NCI-H345 (cell line): ENCODE measurements at regions not wholly inside any gene's neighbourhood (a gene's known extent, or its start where the extent isn't known, plus 50 kb on each side); places are given as distances from the start of the nearest gene placed in this dataset.

Experiments
- DNase-seq: peaks from one replicate; lab custom pipeline; 2025; lab: John Stamatoyannopoulos, UW

DNA sequence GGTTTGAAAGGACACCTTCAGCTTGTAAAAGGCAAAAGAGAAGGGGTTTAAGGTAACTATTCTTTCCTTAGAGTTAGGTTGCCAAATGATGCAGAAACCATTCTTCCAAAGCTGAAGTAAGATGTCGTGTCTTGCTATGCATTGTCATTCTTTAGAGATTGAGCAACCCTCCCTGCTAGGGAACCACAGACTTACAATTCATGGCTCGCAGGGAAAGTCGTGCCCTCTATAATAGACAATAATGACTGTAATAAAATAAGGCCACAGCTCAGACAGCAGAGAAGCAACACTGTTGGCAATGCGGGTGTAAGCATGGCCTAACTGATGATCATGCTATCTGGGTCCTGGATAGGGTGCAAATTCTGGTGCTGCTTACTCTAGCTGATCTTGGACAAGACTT lies 129.6 kb upstream of the CDH13 start:
- DNase-seq, result no peak

- no peak for DNase-seq
These were observed 138.3 kb upstream of the CDH13 start for GRCh38 chr16:82488460-82488859.

- DNase-seq, result no peak
These were observed 145.3 kb upstream of the CDH13 start for GRCh38 chr16:82481455-82481854.

GRCh38 chr16:82476786-82477185 lies 150.0 kb upstream of the CDH13 start:
- DNase-seq, result no peak

DNA sequence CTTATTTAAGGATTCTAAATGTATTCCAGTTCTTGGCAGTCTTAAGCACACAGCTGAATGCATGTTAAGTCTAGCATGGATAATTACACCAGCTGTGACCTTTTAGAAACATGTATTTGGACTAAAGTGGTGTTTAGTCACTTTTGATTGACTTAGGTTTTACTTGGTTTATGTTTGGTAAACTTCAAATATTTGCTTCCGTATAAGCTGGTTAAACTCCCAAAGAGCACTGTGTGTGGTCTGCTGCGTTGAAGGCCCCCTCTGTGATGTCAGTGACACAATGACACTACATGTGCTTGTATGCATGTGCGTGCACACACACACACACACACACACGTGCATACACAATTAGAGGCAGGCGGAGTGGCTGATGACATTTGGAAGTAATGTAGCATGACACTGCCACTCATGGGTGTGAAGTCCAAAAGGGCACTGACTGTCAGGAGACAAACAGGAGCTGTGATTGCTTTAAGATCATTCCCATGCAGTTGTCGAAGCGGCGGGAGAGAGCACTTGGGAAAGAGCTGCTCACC lies 156.1 kb upstream of the CDH13 start:
- DNase-seq, result peak; percentile 38

DNA sequence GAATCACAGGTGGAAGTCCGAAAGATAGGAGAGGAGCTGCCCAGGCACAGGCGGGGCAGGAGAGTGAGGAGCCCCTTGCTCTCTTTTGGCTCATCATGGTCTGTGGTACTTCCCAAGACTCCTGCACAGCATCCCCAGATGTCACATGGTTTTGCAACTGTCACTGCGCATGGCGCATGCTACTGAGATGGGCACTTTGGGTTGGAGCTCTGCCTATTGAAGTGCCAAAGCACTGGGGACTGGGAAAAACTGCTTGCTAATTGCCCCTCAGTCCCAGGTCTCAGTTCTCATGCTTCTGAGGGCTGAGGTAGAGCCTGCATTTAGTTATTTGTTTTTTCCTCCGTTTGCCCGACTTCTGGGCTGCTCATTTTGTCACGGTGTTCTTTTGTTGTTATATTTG lies 156.8 kb upstream of the CDH13 start:
- no peak for DNase-seq

GRCh38 chr16:82464187-82464586 lies 162.6 kb upstream of the CDH13 start:
- DNase-seq, result no peak

DNA sequence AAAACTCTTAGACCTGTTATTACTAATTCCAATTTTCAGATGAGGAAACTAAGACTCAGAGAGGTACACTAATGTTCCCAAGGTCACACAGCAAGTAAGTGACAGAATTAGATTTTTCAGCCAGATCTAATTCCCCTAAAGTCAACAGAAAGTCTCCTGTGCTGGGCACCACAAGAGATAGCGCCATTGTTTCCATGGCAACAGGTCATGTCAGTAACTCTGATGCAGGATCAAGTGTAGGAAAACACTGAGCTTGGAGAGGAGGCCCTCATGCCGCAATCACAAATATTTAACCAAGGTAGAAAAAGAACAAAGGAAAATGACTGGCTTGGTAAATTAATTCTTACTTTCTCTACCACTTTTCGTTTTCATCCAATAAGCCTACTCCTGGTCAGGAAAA lies 166.0 kb upstream of the CDH13 start:
- peak; percentile 10 for DNase-seq

- no peak for DNase-seq
These were observed 167.1 kb upstream of the CDH13 start for GRCh38 chr16:82459580-82460256.

DNA sequence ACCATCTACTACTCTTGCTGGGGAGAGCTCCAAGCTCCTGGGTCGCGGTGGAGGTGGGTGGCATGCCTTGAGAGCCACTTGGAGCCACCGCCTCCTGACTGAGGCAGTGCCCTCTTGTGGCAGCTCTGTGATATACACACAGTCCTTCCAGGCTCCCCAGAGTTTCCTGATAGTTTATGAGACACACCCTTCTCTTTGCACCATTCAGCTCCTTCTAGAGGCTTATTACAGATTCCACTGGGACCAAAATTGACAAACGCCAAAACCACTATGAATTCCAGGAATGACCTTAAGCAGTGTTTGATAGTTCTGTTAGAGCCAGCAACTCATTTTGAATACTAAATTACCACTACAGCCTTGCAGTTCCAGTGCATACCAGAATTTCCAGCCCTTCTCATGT lies 170.1 kb upstream of the CDH13 start:
- peak; percentile 41 for DNase-seq

DNA sequence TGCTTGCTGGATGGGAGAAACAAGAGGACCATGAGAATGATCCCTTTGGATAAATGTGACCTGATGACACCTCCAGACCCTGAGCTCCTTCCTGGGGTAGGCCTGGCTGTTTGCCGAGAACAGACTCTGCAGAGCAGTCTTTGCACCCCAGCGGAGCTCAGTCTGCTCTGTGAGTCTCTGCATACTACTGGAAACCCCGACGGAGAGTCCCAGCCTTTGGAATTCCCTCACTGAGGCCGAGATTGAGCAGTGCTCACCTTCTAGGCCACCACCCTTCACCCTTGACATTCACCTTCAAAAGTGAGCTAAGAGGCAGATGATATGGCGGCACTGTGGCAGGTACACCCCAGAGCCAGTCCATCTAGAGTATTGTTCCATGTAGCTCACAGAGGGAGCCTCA lies 172.2 kb upstream of the CDH13 start:
- no peak for DNase-seq

DNA sequence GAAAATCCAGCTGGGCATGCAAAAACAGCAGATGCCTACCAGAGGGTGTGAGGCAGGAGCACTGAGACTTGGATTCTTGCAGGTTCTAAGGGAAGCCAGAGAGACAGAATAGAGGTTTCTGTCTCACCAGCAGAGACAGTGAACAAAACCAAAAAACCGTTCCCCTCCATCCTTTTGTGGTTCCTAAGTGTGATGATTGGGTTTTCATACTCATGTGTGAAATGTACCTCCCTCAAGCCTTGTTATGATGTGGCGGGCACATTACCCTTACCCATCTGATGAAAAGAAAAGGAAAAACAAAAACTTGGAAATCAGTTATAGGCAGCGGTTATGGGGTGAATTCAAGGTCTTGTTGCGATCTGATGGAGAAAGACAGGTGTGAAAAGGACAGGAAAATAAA lies 172.6 kb upstream of the CDH13 start:
- DNase-seq, result no peak

- no peak for DNase-seq
These were observed 174.6 kb upstream of the CDH13 start for GRCh38 chr16:82452004-82452756.

DNA sequence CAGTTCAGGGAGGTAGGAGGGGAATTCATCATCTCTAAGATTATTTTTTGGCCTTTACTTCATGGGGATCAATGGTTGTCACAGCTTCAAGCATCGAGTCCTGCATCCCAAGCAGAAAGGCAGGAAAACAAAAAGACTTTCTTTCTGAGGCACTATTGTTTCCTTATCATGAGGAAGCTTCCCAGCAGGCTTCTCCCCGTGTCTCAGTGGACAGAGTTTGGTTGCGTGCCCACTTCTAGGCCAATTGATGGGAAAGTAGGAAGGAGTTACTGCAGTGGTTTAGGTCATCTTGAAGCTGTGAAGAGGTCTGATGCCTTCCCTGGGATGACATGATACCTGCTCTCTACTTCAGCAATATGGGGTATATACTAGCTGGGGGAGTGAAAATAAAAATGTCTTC lies 175.3 kb upstream of the CDH13 start:
- no peak for DNase-seq

GRCh38 chr16:82440336-82440735 lies 186.4 kb upstream of the CDH13 start:
- no peak for DNase-seq

DNA sequence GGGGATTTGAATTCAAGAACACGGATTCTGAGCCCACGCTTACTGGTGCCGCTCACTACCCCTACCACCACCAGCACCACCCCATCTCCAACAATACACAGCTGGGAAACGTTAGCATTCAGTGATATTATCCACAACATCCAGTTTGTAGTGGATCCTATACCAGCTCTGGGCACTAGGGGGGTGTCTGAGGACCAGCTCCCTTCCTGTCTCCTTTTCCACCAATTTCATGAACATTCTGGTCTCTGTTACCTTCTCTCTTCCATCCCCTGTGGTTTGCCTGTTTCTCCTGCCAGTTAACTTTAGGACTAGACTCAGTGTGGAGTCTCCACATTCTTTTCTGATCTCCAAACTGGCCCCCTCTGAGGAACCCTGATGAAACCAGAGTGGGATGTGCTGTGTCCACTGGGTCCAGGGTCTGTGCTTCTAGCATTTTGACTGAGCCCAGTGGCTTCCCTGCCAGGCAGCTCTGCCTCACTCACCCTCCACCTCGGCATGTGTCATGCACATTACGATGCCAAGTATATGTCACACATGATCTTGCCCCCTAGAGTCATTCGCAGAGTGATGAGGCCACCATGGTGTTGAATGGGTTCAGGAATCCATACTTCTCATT lies 187.0 kb upstream of the CDH13 start:
- DNase-seq, result no peak

DNA sequence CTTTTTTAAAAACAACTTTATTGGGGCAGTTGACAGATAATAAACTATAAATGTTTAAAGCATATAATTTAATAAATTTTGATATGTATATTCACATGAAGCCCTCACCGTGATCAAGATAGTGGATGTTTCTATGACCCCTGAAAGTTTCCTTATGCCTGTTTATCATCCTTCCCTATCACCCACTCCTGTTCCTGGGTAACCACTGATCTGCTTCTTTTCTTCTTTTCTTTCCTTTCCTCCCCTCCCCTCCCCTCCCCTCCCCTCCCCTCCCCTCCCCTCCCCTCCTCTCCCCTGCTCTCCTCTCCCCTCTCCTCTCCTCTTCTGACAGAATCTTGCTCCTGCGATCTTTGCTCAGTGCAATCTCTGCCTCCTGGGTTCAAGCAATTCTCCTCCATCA lies 193.7 kb upstream of the CDH13 start:
- DNase-seq, result no peak

DNA sequence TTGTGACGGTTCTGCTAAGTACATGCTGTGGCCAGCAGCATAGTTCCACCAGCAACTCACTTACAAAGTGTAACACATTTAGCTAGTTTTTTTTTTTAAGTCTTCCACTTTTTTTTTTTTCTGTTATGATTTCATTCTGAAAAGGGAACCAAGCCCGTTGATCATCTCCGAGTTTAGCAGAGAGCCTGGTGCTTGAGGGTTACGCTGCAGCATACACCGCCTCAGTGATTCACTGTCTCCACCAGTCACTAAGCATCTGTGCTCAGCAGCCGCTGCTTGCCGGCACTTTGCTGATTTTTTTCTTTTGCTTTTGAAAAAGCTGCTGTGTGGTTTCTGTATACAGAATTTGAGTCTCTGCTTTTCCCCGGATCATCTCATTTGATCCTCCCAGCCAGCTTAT lies 194.5 kb upstream of the CDH13 start:
- no peak for DNase-seq

DNA sequence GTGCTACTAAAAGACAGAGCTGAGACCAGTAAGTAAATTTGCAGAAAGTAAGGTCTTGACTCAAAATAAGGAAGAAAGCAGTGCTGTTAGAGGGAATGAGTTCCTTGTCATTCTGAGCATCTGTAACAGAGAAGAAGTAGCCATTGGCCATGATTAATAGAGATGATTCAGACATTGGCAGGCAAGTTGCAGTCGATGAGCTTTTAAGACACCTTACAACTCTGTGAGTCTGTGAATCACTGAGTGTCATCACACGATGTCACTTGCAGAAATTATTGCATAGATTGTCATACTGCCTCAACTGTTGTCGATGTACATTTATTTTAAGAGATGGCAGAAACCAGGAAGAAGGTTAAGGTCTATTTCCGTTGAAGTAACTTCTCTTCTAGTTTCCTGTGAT lies 201.1 kb upstream of the CDH13 start:
- DNase-seq, result no peak

DNA sequence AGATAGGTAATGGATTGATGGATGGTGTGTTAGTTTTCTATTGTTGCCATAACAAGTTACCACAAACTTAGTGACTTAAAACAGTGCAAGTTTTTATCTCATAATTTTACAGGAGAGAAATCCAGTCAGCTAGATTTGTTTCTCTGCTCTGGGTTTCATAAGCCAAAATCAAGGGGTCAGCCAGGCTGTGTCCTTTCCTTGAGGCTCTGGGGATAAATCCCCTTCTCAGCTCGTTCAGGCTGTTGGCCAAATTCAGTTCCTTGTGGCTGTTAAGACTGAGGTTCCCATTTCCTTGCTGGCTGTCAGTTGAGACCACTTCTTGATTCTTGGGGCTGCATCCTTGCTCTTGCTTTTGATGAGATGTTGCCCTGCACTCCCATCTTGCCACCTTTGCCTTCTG lies 204.9 kb upstream of the CDH13 start:
- DNase-seq, result no peak

GRCh38 chr16:82419332-82419731 lies 207.4 kb upstream of the CDH13 start:
- DNase-seq, result no peak

DNA sequence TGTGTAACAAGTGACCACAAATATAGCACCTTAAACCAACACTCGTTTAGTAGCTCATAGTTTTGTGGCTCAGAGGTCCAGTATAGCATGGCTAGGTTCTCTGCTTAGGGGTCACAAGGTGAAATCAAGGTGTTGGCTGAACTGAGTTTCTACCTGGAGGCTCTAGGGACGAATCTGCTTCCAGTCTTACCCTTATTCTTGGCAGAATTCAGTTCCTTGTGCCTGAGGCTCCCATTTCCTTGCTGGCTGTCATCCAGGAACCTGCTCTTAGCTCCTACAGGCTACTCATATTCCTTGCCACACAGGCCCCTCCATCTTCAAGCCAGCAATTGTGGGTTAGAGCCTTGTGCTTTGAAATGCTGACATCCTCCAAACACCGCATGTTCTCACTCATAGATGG lies 212.3 kb upstream of the CDH13 start:
- DNase-seq, result no peak

DNA sequence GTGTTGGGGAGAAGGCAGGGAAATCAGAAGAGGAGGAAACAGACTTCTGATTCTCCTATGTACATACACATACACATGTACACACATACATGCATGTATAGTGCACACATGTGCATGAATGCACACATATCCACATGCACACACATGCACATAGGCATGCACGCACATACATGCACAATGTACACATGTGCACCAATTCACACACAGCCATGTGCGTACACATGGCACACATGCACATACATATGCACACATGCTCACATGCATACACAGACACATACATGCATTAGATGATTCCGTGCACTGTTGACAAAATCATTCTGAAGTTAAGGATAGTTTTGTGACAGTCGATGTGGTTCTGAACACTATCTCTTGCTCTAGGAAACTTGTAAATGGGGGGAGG lies 214.0 kb upstream of the CDH13 start:
- DNase-seq, result no peak
